ENCODE measurements at regions not wholly inside any gene's neighbourhood (a gene's known extent, or its start where the extent isn't known, plus 50 kb on each side); places are given as distances from the start of the nearest gene placed in this dataset.

DNA sequence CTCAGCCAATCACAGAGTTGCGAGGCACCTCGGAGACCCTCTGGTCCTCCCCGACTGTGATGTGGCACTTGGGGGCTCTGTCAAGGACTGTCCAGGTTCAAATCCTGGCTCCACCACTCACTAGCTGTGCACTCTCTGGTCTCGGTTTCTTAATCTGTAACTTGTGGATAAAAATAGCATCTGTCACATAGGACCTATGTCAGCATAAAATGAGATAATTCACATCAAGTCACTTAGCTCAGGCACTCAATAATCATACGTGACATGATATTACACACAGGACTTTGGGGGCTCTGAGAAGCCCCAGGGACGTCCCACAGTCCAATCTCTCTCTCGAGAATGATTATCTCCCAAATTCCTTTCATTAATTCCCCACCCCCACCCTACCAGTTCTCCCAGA is 166.4 kb downstream of the COPRS start:
- Mint-ChIP-seq H3K27me3 (ENCODE audit: low read depth) (no peaks in the 10 kb centered on the region), H3K36me3 (no peaks in the 10 kb centered on the region), H3K4me1 (peaks cover 4% of the 10 kb centered on the region; the same call in 1 of the 2 replicates), H3K4me3 (no peak overlapping the region), H3K27ac (no peak overlapping the region), H3K9me3 (no peaks in the 10 kb centered on the region)
- ChIA-PET POLR2A (interaction anchor here (0.6 kb wide), 1 partner anchor 8 kb away, joined by 6 read pairs; no protein-coding TSS in a partner anchor), CTCF (interaction anchor here (0.7 to 1.2 kb wide), 4 partner anchors 40 to 1739 kb away, joined by 3 read pairs; no protein-coding TSS in a partner anchor)
- TF ChIP-seq, protein P1, sequence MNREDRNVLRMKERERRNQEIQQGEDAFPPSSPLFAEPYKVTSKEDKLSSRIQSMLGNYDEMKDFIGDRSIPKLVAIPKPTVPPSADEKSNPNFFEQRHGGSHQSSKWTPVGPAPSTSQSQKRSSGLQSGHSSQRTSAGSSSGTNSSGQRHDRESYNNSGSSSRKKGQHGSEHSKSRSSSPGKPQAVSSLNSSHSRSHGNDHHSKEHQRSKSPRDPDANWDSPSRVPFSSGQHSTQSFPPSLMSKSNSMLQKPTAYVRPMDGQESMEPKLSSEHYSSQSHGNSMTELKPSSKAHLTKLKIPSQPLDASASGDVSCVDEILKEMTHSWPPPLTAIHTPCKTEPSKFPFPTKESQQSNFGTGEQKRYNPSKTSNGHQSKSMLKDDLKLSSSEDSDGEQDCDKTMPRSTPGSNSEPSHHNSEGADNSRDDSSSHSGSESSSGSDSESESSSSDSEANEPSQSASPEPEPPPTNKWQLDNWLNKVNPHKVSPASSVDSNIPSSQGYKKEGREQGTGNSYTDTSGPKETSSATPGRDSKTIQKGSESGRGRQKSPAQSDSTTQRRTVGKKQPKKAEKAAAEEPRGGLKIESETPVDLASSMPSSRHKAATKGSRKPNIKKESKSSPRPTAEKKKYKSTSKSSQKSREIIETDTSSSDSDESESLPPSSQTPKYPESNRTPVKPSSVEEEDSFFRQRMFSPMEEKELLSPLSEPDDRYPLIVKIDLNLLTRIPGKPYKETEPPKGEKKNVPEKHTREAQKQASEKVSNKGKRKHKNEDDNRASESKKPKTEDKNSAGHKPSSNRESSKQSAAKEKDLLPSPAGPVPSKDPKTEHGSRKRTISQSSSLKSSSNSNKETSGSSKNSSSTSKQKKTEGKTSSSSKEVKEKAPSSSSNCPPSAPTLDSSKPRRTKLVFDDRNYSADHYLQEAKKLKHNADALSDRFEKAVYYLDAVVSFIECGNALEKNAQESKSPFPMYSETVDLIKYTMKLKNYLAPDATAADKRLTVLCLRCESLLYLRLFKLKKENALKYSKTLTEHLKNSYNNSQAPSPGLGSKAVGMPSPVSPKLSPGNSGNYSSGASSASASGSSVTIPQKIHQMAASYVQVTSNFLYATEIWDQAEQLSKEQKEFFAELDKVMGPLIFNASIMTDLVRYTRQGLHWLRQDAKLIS (CRISPR knock-in tag; IDR thresholded peaks at IDR 0.05; ENCODE audit: borderline replicate concordance), result no peak
- TF ChIP-seq FOXK1 (CRISPR knock-in tag; IDR thresholded peaks at IDR 0.05), result no peak
- no peak for TF ChIP-seq E2F1 (CRISPR knock-in tag; IDR thresholded peaks at IDR 0.05)
- TF ChIP-seq MYBL2 (CRISPR knock-in tag; IDR thresholded peaks at IDR 0.05), result no peak
- no peak for TF ChIP-seq ZSCAN18 (CRISPR knock-in tag; IDR thresholded peaks at IDR 0.05)
- TF ChIP-seq FOXJ3 (CRISPR knock-in tag; IDR thresholded peaks at IDR 0.05; ENCODE audit: borderline replicate concordance), result no peak
- no peak for TF ChIP-seq CREM (CRISPR knock-in tag; IDR thresholded peaks at IDR 0.05)
- TF ChIP-seq, protein P2, sequence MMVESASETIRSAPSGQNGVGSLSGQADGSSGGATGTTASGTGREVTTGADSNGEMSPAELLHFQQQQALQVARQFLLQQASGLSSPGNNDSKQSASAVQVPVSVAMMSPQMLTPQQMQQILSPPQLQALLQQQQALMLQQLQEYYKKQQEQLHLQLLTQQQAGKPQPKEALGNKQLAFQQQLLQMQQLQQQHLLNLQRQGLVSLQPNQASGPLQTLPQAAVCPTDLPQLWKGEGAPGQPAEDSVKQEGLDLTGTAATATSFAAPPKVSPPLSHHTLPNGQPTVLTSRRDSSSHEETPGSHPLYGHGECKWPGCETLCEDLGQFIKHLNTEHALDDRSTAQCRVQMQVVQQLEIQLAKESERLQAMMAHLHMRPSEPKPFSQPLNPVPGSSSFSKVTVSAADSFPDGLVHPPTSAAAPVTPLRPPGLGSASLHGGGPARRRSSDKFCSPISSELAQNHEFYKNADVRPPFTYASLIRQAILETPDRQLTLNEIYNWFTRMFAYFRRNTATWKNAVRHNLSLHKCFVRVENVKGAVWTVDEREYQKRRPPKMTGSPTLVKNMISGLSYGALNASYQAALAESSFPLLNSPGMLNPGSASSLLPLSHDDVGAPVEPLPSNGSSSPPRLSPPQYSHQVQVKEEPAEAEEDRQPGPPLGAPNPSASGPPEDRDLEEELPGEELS (CRISPR knock-in tag; IDR thresholded peaks at IDR 0.05), result no peak
- TF ChIP-seq CREB1 (CRISPR knock-in tag; IDR thresholded peaks at IDR 0.05), result no peak
- TF ChIP-seq TP53 (CRISPR knock-in tag; IDR thresholded peaks at IDR 0.05), result no peak
- TF ChIP-seq, protein P3, sequence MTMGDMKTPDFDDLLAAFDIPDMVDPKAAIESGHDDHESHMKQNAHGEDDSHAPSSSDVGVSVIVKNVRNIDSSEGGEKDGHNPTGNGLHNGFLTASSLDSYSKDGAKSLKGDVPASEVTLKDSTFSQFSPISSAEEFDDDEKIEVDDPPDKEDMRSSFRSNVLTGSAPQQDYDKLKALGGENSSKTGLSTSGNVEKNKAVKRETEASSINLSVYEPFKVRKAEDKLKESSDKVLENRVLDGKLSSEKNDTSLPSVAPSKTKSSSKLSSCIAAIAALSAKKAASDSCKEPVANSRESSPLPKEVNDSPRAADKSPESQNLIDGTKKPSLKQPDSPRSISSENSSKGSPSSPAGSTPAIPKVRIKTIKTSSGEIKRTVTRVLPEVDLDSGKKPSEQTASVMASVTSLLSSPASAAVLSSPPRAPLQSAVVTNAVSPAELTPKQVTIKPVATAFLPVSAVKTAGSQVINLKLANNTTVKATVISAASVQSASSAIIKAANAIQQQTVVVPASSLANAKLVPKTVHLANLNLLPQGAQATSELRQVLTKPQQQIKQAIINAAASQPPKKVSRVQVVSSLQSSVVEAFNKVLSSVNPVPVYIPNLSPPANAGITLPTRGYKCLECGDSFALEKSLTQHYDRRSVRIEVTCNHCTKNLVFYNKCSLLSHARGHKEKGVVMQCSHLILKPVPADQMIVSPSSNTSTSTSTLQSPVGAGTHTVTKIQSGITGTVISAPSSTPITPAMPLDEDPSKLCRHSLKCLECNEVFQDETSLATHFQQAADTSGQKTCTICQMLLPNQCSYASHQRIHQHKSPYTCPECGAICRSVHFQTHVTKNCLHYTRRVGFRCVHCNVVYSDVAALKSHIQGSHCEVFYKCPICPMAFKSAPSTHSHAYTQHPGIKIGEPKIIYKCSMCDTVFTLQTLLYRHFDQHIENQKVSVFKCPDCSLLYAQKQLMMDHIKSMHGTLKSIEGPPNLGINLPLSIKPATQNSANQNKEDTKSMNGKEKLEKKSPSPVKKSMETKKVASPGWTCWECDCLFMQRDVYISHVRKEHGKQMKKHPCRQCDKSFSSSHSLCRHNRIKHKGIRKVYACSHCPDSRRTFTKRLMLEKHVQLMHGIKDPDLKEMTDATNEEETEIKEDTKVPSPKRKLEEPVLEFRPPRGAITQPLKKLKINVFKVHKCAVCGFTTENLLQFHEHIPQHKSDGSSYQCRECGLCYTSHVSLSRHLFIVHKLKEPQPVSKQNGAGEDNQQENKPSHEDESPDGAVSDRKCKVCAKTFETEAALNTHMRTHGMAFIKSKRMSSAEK (CRISPR knock-in tag; IDR thresholded peaks at IDR 0.05; ENCODE audit: borderline replicate concordance), result no peak
- no peak for TF ChIP-seq HMGXB4 (CRISPR knock-in tag; IDR thresholded peaks at IDR 0.05)
- no peak for TF ChIP-seq EMX1 (CRISPR knock-in tag; IDR thresholded peaks at IDR 0.05)
- TF ChIP-seq ZNF232 (CRISPR knock-in tag; IDR thresholded peaks at IDR 0.05), result no peak
- no peak for DNase-seq (ENCODE audit: low spot score)
- ATAC-seq, result no peak

Measured in WTC11 (cell line).